Endothelial cell (in vitro differentiated cells): ENCODE measurements at regions not wholly inside any gene's neighbourhood (a gene's known extent, or its start where the extent isn't known, plus 50 kb on each side); places are given as distances from the start of the nearest gene placed in this dataset.

ENCODE experiments used
- DNase-seq: peaks from one replicate; pipeline ENCODE4 v3.0.0; 2021; ENCODE audit warnings: low spot score
- H3K27ac Mint-ChIP-seq: one replicate; pipeline ENCODE4 v1.8.0; 2021; ENCODE audit warnings: mixed read lengths, inconsistent platforms; ENCODE audit not compliant: unreplicated experiment
- H3K27me3 Mint-ChIP-seq: one replicate; pipeline ENCODE4 v1.8.0; 2021; ENCODE audit warnings: mild to moderate bottlenecking, moderate library complexity, mixed read lengths, inconsistent platforms; ENCODE audit not compliant: unreplicated experiment
- H3K36me3 Mint-ChIP-seq: one replicate; pipeline ENCODE4 v1.8.0; 2021; ENCODE audit warnings: mild to moderate bottlenecking, low read depth, mixed read lengths, inconsistent platforms; ENCODE audit not compliant: unreplicated experiment
- H3K4me1 Mint-ChIP-seq: one replicate; pipeline ENCODE4 v1.8.0; 2021; ENCODE audit warnings: mild to moderate bottlenecking, mixed read lengths, inconsistent platforms; ENCODE audit not compliant: unreplicated experiment
- H3K4me3 Mint-ChIP-seq: one replicate; pipeline ENCODE4 v1.8.0; 2021; ENCODE audit warnings: mild to moderate bottlenecking, mixed read lengths, inconsistent platforms; ENCODE audit not compliant: unreplicated experiment
- H3K9me3 Mint-ChIP-seq: one replicate; pipeline ENCODE4 v1.8.0; 2021; ENCODE audit warnings: mixed read lengths, inconsistent platforms; ENCODE audit not compliant: unreplicated experiment
- TF ChIP-seq, protein P1 (sequence below): fragments of 200-600 bp; sonication (generic); IDR thresholded peaks from one replicate; pipeline ENCODE4 v1.5.0; 2021; ENCODE audit warnings: antibody characterized with exemption; ENCODE audit not compliant: unreplicated experiment

DNA sequence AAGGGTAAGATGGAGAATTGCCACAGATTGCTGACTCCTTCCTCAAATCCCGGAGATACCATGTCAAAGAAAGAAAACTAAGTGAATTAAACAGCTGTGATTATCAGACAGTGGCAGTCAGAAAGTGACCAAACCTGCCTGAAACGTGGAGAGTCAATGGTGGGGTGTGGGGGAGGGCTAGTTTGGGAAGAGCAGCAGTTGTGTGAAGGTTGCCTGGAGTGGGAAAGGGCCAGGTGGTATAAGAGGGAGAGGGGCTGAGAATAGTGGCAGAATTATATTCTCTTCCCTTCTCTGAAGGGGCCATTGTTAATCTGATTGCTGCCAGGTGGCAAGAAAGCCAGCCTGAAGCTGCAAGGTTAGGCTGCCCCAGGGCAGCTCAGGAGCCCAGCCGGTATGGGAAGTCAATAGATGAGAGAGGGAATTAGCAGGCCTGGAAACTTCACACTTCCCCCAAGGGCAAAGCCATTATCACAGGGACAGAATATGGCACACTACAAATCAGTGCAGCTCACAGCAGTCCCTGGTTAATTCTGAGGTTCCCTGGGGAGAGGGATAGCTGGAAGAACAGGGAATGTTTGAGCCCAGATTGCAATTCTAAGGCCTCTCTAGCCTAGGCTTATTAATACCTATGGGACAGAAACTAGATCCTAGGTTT, 83.9 kb upstream of the ITGB1 start:
- DNase-seq, result no peak
- Mint-ChIP-seq H3K4me3 (no peak overlapping the region), H3K27ac (no peak overlapping the region), H3K27me3 (peaks cover 4% of the 10 kb centered on the region), H3K4me1 (peaks cover 3% of the 10 kb centered on the region), H3K36me3 (no peaks in the 10 kb centered on the region), H3K9me3 (no peaks in the 10 kb centered on the region)
- TF ChIP-seq, protein P1, sequence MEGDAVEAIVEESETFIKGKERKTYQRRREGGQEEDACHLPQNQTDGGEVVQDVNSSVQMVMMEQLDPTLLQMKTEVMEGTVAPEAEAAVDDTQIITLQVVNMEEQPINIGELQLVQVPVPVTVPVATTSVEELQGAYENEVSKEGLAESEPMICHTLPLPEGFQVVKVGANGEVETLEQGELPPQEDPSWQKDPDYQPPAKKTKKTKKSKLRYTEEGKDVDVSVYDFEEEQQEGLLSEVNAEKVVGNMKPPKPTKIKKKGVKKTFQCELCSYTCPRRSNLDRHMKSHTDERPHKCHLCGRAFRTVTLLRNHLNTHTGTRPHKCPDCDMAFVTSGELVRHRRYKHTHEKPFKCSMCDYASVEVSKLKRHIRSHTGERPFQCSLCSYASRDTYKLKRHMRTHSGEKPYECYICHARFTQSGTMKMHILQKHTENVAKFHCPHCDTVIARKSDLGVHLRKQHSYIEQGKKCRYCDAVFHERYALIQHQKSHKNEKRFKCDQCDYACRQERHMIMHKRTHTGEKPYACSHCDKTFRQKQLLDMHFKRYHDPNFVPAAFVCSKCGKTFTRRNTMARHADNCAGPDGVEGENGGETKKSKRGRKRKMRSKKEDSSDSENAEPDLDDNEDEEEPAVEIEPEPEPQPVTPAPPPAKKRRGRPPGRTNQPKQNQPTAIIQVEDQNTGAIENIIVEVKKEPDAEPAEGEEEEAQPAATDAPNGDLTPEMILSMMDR, result no peak

DNA sequence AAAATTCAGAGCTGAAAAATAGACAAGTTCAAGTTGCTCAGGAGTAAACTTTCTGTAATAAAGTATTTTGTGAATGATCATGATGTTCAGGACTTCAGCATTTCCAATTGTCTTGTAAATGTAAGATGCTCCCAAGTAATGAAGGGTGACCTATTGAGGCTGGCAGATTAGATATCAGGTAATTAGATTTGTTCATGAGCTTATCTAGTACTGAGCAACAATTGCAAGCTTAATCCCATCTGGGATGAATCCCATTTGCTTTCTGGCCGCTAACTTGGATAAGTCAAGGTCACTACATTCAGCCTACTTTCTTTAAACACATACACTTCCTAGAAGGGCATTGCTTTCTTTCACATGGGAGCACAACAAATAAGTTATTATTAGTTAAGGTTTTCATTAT, 82.4 kb upstream of the ITGB1 start:
- Mint-ChIP-seq H3K4me3 (no peak overlapping the region), H3K9me3 (no peaks in the 10 kb centered on the region), H3K27me3 (peaks cover 8% of the 10 kb centered on the region), H3K36me3 (no peaks in the 10 kb centered on the region), H3K4me1 (peaks cover 3% of the 10 kb centered on the region), H3K27ac (no peak overlapping the region)
- DNase-seq, result no peak
- TF ChIP-seq, protein P1, result no peak

DNA sequence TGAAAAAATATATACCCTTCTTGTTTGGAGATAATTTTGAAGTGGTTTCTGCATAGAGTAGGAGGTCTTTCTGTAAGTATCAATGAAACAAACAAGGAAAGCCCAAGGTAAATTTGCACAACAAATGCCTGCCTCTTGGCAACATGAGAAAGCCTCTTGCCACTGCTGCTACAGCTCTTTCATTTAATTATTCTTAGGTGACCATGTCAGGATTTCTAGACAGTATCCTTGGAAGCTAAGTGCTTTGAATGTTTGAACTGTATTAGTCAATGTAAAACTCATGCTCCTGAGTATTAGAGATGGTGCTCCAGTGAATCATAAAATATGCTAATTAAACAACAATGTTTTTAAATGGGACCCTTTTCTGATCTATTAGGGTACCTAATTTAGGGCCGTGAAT, 81.2 kb upstream of the ITGB1 start:
- no peak for DNase-seq
- Mint-ChIP-seq H3K9me3 (no peaks in the 10 kb centered on the region), H3K4me1 (peaks cover 3% of the 10 kb centered on the region), H3K4me3 (no peak overlapping the region), H3K27me3 (peaks cover 8% of the 10 kb centered on the region), H3K36me3 (no peaks in the 10 kb centered on the region), H3K27ac (no peak overlapping the region)
- TF ChIP-seq, protein P1, result no peak

DNA sequence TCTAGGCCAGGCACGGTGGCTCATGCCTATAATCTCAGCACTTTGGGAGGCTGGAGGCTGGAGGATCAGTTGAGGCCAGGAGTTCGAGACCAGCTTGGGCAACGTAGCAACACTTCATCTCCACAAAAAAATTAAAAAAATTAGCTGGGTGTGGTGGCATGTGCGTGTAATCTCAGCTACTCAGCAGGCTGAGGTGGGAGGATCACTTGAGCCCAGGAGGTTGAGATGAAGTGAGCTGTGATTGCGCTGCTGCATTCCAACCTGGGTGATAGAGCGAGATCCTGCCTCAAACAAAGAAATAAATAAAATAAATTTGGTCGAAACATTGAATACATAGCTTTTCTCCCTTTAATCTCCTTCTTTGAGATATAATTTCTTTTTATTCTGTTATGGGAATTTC, 80.6 kb upstream of the ITGB1 start:
- no peak overlapping the region for H3K27ac Mint-ChIP-seq
- TF ChIP-seq, protein P1, result no peak
- DNase-seq, result no peak
- H3K9me3 Mint-ChIP-seq, result no peaks in the 10 kb centered on the region
- peaks cover 3% of the 10 kb centered on the region for H3K4me1 Mint-ChIP-seq
- no peaks in the 10 kb centered on the region for H3K36me3 Mint-ChIP-seq
- H3K27me3 Mint-ChIP-seq, result peaks cover 8% of the 10 kb centered on the region
- H3K4me3 Mint-ChIP-seq, result no peak overlapping the region

DNA sequence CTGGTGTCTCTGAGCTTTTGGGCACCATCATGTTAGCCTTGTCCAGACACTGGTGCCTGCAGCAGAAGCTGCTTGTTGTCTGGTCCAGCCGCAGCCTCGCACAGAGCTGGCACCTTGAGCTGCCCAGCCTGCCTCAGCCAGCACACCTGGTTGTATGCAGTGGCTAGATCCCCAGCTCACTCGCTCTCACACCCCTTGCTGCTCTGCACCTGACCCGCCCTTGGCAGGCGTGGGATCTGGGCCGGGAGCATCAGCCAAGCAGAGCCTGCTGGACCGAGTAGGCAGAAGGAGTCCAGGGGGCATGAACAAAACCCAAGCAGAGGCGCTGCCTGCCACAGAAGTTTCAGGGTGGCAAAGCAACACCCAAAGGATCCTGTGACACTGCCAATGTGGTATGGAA, 79.7 kb upstream of the ITGB1 start:
- Mint-ChIP-seq H3K4me1 (peaks cover 3% of the 10 kb centered on the region), H3K27me3 (peaks cover 8% of the 10 kb centered on the region), H3K27ac (no peak overlapping the region), H3K4me3 (no peak overlapping the region), H3K9me3 (no peaks in the 10 kb centered on the region), H3K36me3 (no peaks in the 10 kb centered on the region)
- no peak for DNase-seq
- TF ChIP-seq, protein P1, result no peak
